Mesendoderm (in vitro differentiated cells): ENCODE measurements at regions not wholly inside any gene's neighbourhood (a gene's known extent, or its start where the extent isn't known, plus 50 kb on each side); places are given as distances from the start of the nearest gene placed in this dataset.
A peak's percentile ranks its signal among the peaks of the same experiment; 100 is the strongest.

Experiments
- DNase-seq: peaks from one replicate; pipeline ENCODE4 v3.0.0; 2013
- H2AK5ac ChIP-seq: 2 replicates; pipeline ENCODE4 v1.6.1; 2013; ENCODE audit warnings: low read length, inconsistent platforms
- H2BK120ac ChIP-seq: 2 replicates; pipeline ENCODE4 v1.6.1; 2013; ENCODE audit warnings: low read depth, mild to moderate bottlenecking, low read length, moderate library complexity, mixed read lengths
- H2BK15ac ChIP-seq: replicated peaks from 2 replicates; pipeline ENCODE4 v1.6.1; 2013; ENCODE audit warnings: low read depth, mild to moderate bottlenecking, moderate library complexity
- H2BK5ac ChIP-seq: 2 replicates; pipeline ENCODE4 v1.6.1; 2013; ENCODE audit warnings: low read length, inconsistent platforms
- H3K18ac ChIP-seq: 2 replicates; pipeline ENCODE4 v1.6.1; 2013; ENCODE audit warnings: mild to moderate bottlenecking, low read length, mixed read lengths
- H3K23ac ChIP-seq: one replicate; pipeline ENCODE4 v1.6.1; 2013; ENCODE audit warnings: low read length
- H3K27ac ChIP-seq: 2 replicates; pipeline ENCODE4 v1.5.1; 2013; ENCODE audit warnings: low read depth, mild to moderate bottlenecking, inconsistent platforms, low read length, moderate library complexity
- H3K27me3 ChIP-seq: 2 replicates; pipeline ENCODE4 v1.6.1; 2013; ENCODE audit warnings: low read length, control low read depth, mild to moderate bottlenecking, inconsistent platforms; ENCODE audit not compliant: insufficient read depth, poor library complexity
- H3K36me3 ChIP-seq: 2 replicates; pipeline ENCODE4 v1.6.1; 2013; ENCODE audit warnings: low read length, inconsistent platforms; ENCODE audit not compliant: control insufficient read depth, insufficient read depth
- H3K4ac ChIP-seq: one replicate; pipeline ENCODE4 v1.6.1; 2013; ENCODE audit warnings: low read depth, mild to moderate bottlenecking, low read length, moderate library complexity
- H3K4me1 ChIP-seq: 2 replicates; pipeline ENCODE4 v1.6.1; 2013; ENCODE audit warnings: low read depth, low read length, inconsistent platforms; ENCODE audit not compliant: control insufficient read depth
- H3K4me2 ChIP-seq: 2 replicates; pipeline ENCODE4 v1.6.1; 2013; ENCODE audit warnings: low read length
- H3K4me3 ChIP-seq: 2 replicates; pipeline ENCODE4 v1.5.1; 2013; ENCODE audit warnings: mild to moderate bottlenecking, low read length
- H3K56ac ChIP-seq: one replicate; pipeline ENCODE4 v1.6.1; 2013; ENCODE audit warnings: low read length
- H3K79me1 ChIP-seq: 2 replicates; pipeline ENCODE4 v1.6.1; 2013; ENCODE audit warnings: low read length, inconsistent platforms
- H3K79me2 ChIP-seq: 2 replicates; pipeline ENCODE4 v1.6.1; 2013; ENCODE audit warnings: mild to moderate bottlenecking, low read length; ENCODE audit not compliant: control insufficient read depth, insufficient read depth
- H3K9ac ChIP-seq: 2 replicates; pipeline ENCODE4 v1.6.1; 2013; ENCODE audit warnings: low read length, inconsistent platforms
- H4K5ac ChIP-seq: one replicate; pipeline ENCODE4 v1.6.1; 2013; ENCODE audit warnings: low read length
- H4K8ac ChIP-seq: one replicate; pipeline ENCODE4 v1.6.1; 2013; ENCODE audit warnings: low read depth, mild to moderate bottlenecking, control low read depth, low read length, moderate library complexity
- WGBS: extraction: QIAGEN DNeasy Blood & Tissue Kit; methylation state at CpG from one replicate; pipeline ENCODE4 v1.1.7; 2013; ENCODE audit warnings: low lambda C conversion rate, missing lambda C conversion rate; ENCODE audit not compliant: insufficient coverage; ENCODE audit errors: extremely low coverage; 5-methylcytosine and 5-hydroxymethylcytosine counted together

- no peak overlapping the region for H2BK120ac ChIP-seq
- H3K4me3 ChIP-seq: no peak overlapping the region
- H3K9ac ChIP-seq: no peak overlapping the region
- H3K27me3 ChIP-seq: no peaks in the 10 kb centered on the region
- DNase-seq: no peak
- H2BK5ac ChIP-seq: no peak overlapping the region
- H3K23ac ChIP-seq: no peak overlapping the region
- no CpG with 5 or more reads among the region's 1 CpG for WGBS
- H3K4me2 ChIP-seq: no peak overlapping the region
- no peaks in the 10 kb centered on the region for H3K36me3 ChIP-seq
- H4K5ac ChIP-seq: no peak overlapping the region
- no peak overlapping the region for H3K56ac ChIP-seq
- H3K4me1 ChIP-seq: no peaks in the 10 kb centered on the region
- no peak overlapping the region for H3K27ac ChIP-seq
- H3K79me1 ChIP-seq: no peaks in the 10 kb centered on the region
- H3K4ac ChIP-seq: no peak overlapping the region
- H2BK15ac ChIP-seq: no peak overlapping the region
- H3K79me2 ChIP-seq: no peaks in the 10 kb centered on the region
- no peak overlapping the region for H3K18ac ChIP-seq
- H4K8ac ChIP-seq: no peak overlapping the region
- H2AK5ac ChIP-seq: no peak overlapping the region
Observed at GRCh38 chr3:59137415-59137814, 87.6 kb upstream of the CFAP20DC start.

- Histone ChIP-seq H3K27me3 (no peaks in the 10 kb centered on the region), H2BK120ac (no peak overlapping the region), H2BK15ac (no peak overlapping the region), H3K18ac (no peak overlapping the region), H3K23ac (no peak overlapping the region), H3K79me2 (no peaks in the 10 kb centered on the region), H3K4me1 (no peaks in the 10 kb centered on the region), H4K8ac (no peak overlapping the region), H3K79me1 (no peaks in the 10 kb centered on the region), H4K5ac (no peak overlapping the region), H2BK5ac (no peak overlapping the region), H3K4me2 (no peak overlapping the region), H3K4me3 (no peak overlapping the region), H3K4ac (no peak overlapping the region), H3K9ac (no peak overlapping the region), H3K36me3 (no peaks in the 10 kb centered on the region), H3K27ac (no peak overlapping the region), H2AK5ac (no peak overlapping the region), H3K56ac (no peak overlapping the region)
- no peak for DNase-seq
- no CpG with 5 or more reads among the region's 2 CpGs for WGBS
Observed at GRCh38 chr3:59136081-59136480, 86.3 kb upstream of the CFAP20DC start.

DNA sequence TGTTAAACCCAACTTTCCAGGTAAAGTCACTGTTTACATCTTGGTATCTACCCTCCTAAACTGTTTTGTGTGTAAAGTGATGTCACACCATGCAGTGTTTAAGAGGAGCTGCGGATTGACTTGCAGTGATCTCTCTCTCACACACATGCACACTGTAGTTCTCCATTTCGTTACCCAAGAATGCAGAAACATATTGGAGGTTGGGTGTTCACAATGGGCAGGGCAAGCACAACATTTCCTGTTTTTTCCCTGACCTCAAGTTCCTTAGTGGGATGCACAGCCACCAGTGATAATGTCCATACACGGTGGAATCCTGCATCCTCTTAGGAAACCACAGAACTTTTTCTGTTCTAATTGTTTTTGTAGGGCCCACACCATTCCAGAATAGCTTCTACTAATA lies 85.3 kb upstream of the CFAP20DC start:
- no peaks in the 10 kb centered on the region for H3K27me3 ChIP-seq
- no peak overlapping the region for H2AK5ac ChIP-seq
- H3K36me3 ChIP-seq: no peaks in the 10 kb centered on the region
- H3K23ac ChIP-seq: no peak overlapping the region
- H3K4me2 ChIP-seq: no peak overlapping the region
- no peak overlapping the region for H4K8ac ChIP-seq
- H4K5ac ChIP-seq: no peak overlapping the region
- no peak overlapping the region for H3K18ac ChIP-seq
- DNase-seq: no peak
- H2BK5ac ChIP-seq: no peak overlapping the region
- H3K9ac ChIP-seq: no peak overlapping the region
- H2BK120ac ChIP-seq: no peak overlapping the region
- no peak overlapping the region for H3K4ac ChIP-seq
- no peak overlapping the region for H3K27ac ChIP-seq
- H3K4me1 ChIP-seq: no peaks in the 10 kb centered on the region
- no peaks in the 10 kb centered on the region for H3K79me2 ChIP-seq
- no peaks in the 10 kb centered on the region for H3K79me1 ChIP-seq
- no peak overlapping the region for H2BK15ac ChIP-seq
- no peak overlapping the region for H3K4me3 ChIP-seq
- no peak overlapping the region for H3K56ac ChIP-seq
- no CpG with 5 or more reads among the region's 3 CpGs for WGBS

GRCh38 chr3:59133311-59133710 lies 83.5 kb upstream of the CFAP20DC start:
- H3K18ac ChIP-seq: no peak overlapping the region
- DNase-seq: no peak
- no peak overlapping the region for H3K27ac ChIP-seq
- H3K4ac ChIP-seq: no peak overlapping the region
- H3K36me3 ChIP-seq: no peaks in the 10 kb centered on the region
- no peak overlapping the region for H4K5ac ChIP-seq
- H3K79me2 ChIP-seq: no peaks in the 10 kb centered on the region
- H3K79me1 ChIP-seq: no peaks in the 10 kb centered on the region
- H3K4me2 ChIP-seq: no peak overlapping the region
- no peak overlapping the region for H2BK120ac ChIP-seq
- no CpG with 5 or more reads among the region's 4 CpGs for WGBS
- no peak overlapping the region for H2BK5ac ChIP-seq
- H3K4me3 ChIP-seq: no peak overlapping the region
- H3K9ac ChIP-seq: no peak overlapping the region
- H3K4me1 ChIP-seq: no peaks in the 10 kb centered on the region
- H3K23ac ChIP-seq: no peak overlapping the region
- no peak overlapping the region for H4K8ac ChIP-seq
- H2BK15ac ChIP-seq: no peak overlapping the region
- no peaks in the 10 kb centered on the region for H3K27me3 ChIP-seq
- no peak overlapping the region for H3K56ac ChIP-seq
- H2AK5ac ChIP-seq: no peak overlapping the region

- H3K4ac ChIP-seq: no peak overlapping the region
- no peak overlapping the region for H3K18ac ChIP-seq
- no peaks in the 10 kb centered on the region for H3K79me2 ChIP-seq
- H3K4me2 ChIP-seq: no peak overlapping the region
- no peak for DNase-seq
- no peak overlapping the region for H3K9ac ChIP-seq
- H3K4me1 ChIP-seq: no peaks in the 10 kb centered on the region
- no peak overlapping the region for H3K4me3 ChIP-seq
- no peak overlapping the region for H2BK5ac ChIP-seq
- H3K79me1 ChIP-seq: no peaks in the 10 kb centered on the region
- H3K27me3 ChIP-seq: no peaks in the 10 kb centered on the region
- H3K23ac ChIP-seq: no peak overlapping the region
- no peak overlapping the region for H4K8ac ChIP-seq
- H2BK120ac ChIP-seq: no peak overlapping the region
- no CpG with 5 or more reads among the region's 3 CpGs for WGBS
- no peaks in the 10 kb centered on the region for H3K36me3 ChIP-seq
- no peak overlapping the region for H3K56ac ChIP-seq
- no peak overlapping the region for H3K27ac ChIP-seq
- no peak overlapping the region for H4K5ac ChIP-seq
- no peak overlapping the region for H2BK15ac ChIP-seq
- H2AK5ac ChIP-seq: no peak overlapping the region
Observed at GRCh38 chr3:59131016-59131766, 81.4 kb upstream of the CFAP20DC start.

DNA sequence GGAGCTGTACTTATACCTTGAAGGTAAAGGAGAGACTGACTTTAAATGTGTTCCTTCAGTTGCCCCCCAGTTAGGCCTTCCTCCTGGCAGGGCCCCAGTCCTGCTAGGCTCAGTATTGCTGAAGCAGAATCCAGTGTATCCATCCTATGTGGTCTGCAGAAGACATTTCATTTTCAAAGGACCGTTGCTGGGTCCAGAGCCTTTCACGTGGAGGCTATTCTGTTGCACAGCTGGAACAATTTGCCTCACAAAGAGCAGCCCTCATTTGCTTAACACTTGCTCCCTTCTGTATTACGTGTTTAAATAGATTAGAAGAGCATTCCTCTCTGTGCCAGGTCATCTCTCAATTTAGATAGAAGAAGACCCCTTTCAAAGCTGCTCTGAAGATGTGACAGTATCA lies 78.9 kb upstream of the CFAP20DC start:
- no peaks in the 10 kb centered on the region for H3K4me1 ChIP-seq
- DNase-seq: peak; percentile 57
- H3K27ac ChIP-seq: no peak overlapping the region
- H2BK120ac ChIP-seq: no peak overlapping the region
- no peaks in the 10 kb centered on the region for H3K27me3 ChIP-seq
- H2BK5ac ChIP-seq: no peak overlapping the region
- H4K5ac ChIP-seq: no peak overlapping the region
- no peak overlapping the region for H3K4me2 ChIP-seq
- no peak overlapping the region for H3K4me3 ChIP-seq
- no peaks in the 10 kb centered on the region for H3K79me2 ChIP-seq
- no peak overlapping the region for H2AK5ac ChIP-seq
- H4K8ac ChIP-seq: no peak overlapping the region
- H3K18ac ChIP-seq: no peak overlapping the region
- no peaks in the 10 kb centered on the region for H3K79me1 ChIP-seq
- H3K23ac ChIP-seq: no peak overlapping the region
- no peak overlapping the region for H2BK15ac ChIP-seq
- H3K9ac ChIP-seq: no peak overlapping the region
- no peak overlapping the region for H3K56ac ChIP-seq
- no peak overlapping the region for H3K4ac ChIP-seq
- no peaks in the 10 kb centered on the region for H3K36me3 ChIP-seq
- WGBS: no CpG with 5 or more reads among the region's 3 CpGs
